Transverse colon (tissue), 4 donors: ENCODE measurements at regions not wholly inside any gene's neighbourhood (a gene's known extent, or its start where the extent isn't known, plus 50 kb on each side); places are given as distances from the start of the nearest gene placed in this dataset.

Experiments used
- DNase-seq: peaks from one replicate; pipeline ENCODE4 v3.0.0-alpha.2; 2019
- H3K27ac ChIP-seq, 4 donors: fragments of 200-600 bp; sonication (generic); 2 replicates each; pipeline ENCODE4 v1.5.1; 2016 to 2018; ENCODE audit warnings: inconsistent platforms in 4 of 4
- H3K27me3 ChIP-seq: fragments of 200-600 bp; sonication (generic); 2 replicates; pipeline ENCODE4 v1.5.1; 2017; ENCODE audit warnings: inconsistent platforms
- H3K36me3 ChIP-seq, 4 donors: fragments of 200-600 bp; sonication (generic); 2 replicates each; pipeline ENCODE4 v1.5.1; 2017 to 2019; ENCODE audit warnings: inconsistent platforms in 4 of 4
- H3K4me1 ChIP-seq, 4 donors: fragments of 200-600 bp; sonication (generic); 2 replicates each; pipeline ENCODE4 v1.5.1; 2017 to 2020; ENCODE audit warnings: inconsistent platforms in 4 of 4
- H3K4me3 ChIP-seq, 4 donors: fragments of 200-600 bp; sonication (generic); 1 replicate in 1 of 4; 2 replicates in 3 of 4; pipeline versions ENCODE4 v1.5.1 to v1.6.1; 2017 to 2019; ENCODE audit warnings: inconsistent platforms in 4 of 4
- H3K9me3 ChIP-seq, 2 donors: fragments of 200-600 bp; sonication (generic); 2 replicates each; pipeline ENCODE4 v1.5.1; 2017 to 2019; ENCODE audit warnings: inconsistent platforms in 2 of 2
- EP300 ChIP-seq: sonication (generic); formaldehyde crosslinking; IDR thresholded peaks from one replicate; pipeline ENCODE4 v1.6.1; 2017; ENCODE audit warnings: antibody characterized with exemption, low read depth
- POLR2A ChIP-seq: fragments of 450-650 bp; IDR thresholded peaks from one replicate; pipeline ENCODE4 v1.6.1; 2016; ENCODE audit warnings: antibody characterized with exemption, mild to moderate bottlenecking, moderate library complexity
- POLR2AphosphoS5 ChIP-seq, 3 donors: sonication (generic); formaldehyde crosslinking; IDR thresholded peaks; one replicate each; pipeline ENCODE4 v1.6.1; 2016; ENCODE audit warnings: antibody characterized with exemption in 3 of 3
- WGBS, 2 donors: methylation state at CpG; one replicate each; pipeline ENCODE4 v1.1.5; 2018; ENCODE audit warnings: low coverage in 1 of 2; 5-methylcytosine and 5-hydroxymethylcytosine counted together
- in situ Hi-C, 4 donors: fragments of 200-750 bp; cut with MboI; loops; one replicate each; pipeline versions ENCODE4 v1.15.0 to v1.15.1; 2017; ENCODE audit warnings: low sequenced_read_pairs in 3 of 4, low pct_ligation_motif_present in 1 of 4, low pct_unique_long_range_greater_than_20kb in 1 of 4
- intact Hi-C: fragments of 100-400 bp; cut with DNase I; formaldehyde crosslinking; loops from one replicate; pipeline ENCODE4 v1.15.1; 2023; ENCODE audit warnings: low total_unique reads
- TF ChIP-seq, protein P1 (sequence below), 5 experiments: fragments of 200-600 bp in 3 of 5; fragments of 450-650 bp in 2 of 5; sonication (generic) in 3 of 5; IDR thresholded peaks; 1 replicate in 2 of 5; 2 replicates in 3 of 5; pipeline ENCODE4 v1.5.1; 2016 to 2017; ENCODE audit warnings: antibody characterized with exemption in 5 of 5, inconsistent platforms in 3 of 5, mild to moderate bottlenecking in 2 of 5, moderate library complexity in 1 of 5

DNA sequence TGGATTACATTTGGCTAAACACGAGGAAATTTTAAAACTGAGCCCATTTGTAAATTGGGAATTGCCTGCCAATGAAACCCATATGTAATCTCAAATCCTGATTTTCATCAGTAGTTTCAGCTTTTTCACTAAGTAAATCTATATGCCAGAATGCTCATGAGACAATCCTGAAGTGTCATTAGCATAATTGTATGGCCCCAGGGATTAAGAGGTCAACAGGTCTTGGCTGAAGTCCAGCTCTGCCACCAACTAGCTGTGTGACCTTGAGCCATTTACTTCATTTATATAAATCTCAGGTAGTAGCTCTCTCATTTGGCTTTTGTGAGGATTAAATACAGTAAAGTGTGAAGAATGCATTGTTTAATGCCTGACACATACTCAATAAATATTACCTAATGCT, 320.5 kb upstream of the EMCN start:
- Histone ChIP-seq H3K27ac (no peak overlapping the region), H3K36me3 (no peaks in the 10 kb centered on the region), H3K9me3 (no peaks in the 10 kb centered on the region), H3K4me3 (no peak overlapping the region), H3K4me1 (no peaks in the 10 kb centered on the region), H3K27me3 (no peaks in the 10 kb centered on the region)
- DNase-seq: no peak
- 75 to 84% methylated on average over 1 of the region's 1 CpG for WGBS, 2 donors
- in situ Hi-C loops (no loop called here), intact Hi-C loops (no loop called here)
- no peak for TF ChIP-seq EP300
- TF ChIP-seq, protein P1, sequence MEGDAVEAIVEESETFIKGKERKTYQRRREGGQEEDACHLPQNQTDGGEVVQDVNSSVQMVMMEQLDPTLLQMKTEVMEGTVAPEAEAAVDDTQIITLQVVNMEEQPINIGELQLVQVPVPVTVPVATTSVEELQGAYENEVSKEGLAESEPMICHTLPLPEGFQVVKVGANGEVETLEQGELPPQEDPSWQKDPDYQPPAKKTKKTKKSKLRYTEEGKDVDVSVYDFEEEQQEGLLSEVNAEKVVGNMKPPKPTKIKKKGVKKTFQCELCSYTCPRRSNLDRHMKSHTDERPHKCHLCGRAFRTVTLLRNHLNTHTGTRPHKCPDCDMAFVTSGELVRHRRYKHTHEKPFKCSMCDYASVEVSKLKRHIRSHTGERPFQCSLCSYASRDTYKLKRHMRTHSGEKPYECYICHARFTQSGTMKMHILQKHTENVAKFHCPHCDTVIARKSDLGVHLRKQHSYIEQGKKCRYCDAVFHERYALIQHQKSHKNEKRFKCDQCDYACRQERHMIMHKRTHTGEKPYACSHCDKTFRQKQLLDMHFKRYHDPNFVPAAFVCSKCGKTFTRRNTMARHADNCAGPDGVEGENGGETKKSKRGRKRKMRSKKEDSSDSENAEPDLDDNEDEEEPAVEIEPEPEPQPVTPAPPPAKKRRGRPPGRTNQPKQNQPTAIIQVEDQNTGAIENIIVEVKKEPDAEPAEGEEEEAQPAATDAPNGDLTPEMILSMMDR (IDR thresholded peaks at IDR 0.05): no peak
- TF ChIP-seq POLR2AphosphoS5 (IDR thresholded peaks at IDR 0.05): no peak
- TF ChIP-seq POLR2A: no peak

DNA sequence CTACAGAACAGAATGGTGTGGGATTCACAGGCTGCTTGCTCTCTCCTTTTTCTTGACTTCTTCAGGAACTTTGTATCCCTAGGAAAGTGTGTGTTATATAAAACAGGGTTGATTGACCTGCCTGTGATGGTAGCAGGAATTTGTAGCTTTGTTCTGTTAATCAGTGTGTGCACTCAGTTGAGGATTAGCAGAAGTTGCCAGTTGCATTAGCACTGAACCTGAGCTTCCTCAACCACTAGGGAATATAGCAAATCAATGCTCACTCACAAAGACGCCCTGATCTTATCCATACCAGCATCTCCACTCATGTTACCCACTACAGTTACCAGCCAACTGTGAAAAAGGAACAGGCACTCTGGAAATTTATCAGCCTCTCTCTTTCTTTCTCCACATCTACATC, 319.1 kb upstream of the EMCN start:
- Histone ChIP-seq H3K27me3 (no peaks in the 10 kb centered on the region), H3K36me3 (no peaks in the 10 kb centered on the region), H3K27ac (no peak overlapping the region), H3K4me3 (no peak overlapping the region), H3K4me1 (no peaks in the 10 kb centered on the region), H3K9me3 (no peaks in the 10 kb centered on the region)
- in situ Hi-C loops (no loop called here), intact Hi-C loops (no loop called here)
- no peak for DNase-seq
- no peak for TF ChIP-seq POLR2A
- no peak for TF ChIP-seq EP300
- TF ChIP-seq, protein P1 (IDR thresholded peaks at IDR 0.05): no peak
- no peak for TF ChIP-seq POLR2AphosphoS5 (IDR thresholded peaks at IDR 0.05)
- WGBS, 2 donors: 82 to 100% methylated on average over 1 of the region's 1 CpG

DNA sequence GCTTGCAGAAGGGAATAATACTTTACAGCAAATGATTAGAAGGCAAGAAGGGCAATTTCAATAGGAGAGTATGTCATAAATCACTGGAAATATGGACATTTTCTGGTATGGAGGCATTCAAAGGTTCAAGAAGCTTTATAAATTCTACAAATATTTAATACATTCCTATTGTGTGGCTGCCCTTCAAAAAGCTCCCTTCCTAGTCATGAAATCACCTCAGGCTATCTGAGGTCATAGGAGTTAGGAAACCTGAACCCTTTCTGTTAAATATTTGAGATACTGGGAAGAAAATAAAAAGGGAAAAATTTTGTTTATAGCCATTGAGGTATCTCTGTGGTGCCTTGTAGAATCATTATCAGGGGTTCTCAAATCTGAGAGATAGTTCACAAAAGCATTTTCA, 316.8 kb upstream of the EMCN start:
- no peaks in the 10 kb centered on the region for H3K9me3 ChIP-seq
- DNase-seq: no peak
- H3K27me3 ChIP-seq: no peaks in the 10 kb centered on the region
- H3K4me3 ChIP-seq: no peak overlapping the region
- H3K36me3 ChIP-seq: no peaks in the 10 kb centered on the region
- TF ChIP-seq, protein P1 (IDR thresholded peaks at IDR 0.05): no peak
- no peak for TF ChIP-seq POLR2AphosphoS5 (IDR thresholded peaks at IDR 0.05)
- TF ChIP-seq POLR2A: no peak
- no peak for TF ChIP-seq EP300
- intact Hi-C loops (no loop called here), in situ Hi-C loops (no loop called here)
- no peak overlapping the region for H3K27ac ChIP-seq
- H3K4me1 ChIP-seq: no peaks in the 10 kb centered on the region

DNA sequence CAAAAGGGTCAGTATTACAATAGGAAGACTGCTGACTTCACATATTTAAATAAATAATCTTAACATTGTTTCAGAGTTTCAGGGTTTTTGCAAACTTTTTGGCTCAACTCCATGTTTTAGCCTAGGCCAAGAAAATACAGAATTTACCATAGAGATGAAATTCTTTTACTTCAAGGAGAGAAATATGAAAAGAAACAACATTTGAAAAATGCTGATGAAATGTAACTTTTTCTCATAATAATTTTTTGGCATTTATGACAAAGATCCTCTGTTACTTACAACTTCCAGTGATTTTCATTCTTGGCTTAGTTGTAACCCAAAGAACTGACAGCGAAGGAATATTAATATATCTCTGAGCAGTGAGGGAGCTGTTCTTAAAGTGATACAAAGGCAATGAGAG, 316.1 kb upstream of the EMCN start:
- no peaks in the 10 kb centered on the region for H3K27me3 ChIP-seq
- H3K9me3 ChIP-seq: no peaks in the 10 kb centered on the region
- no peak for TF ChIP-seq EP300
- no peak for TF ChIP-seq POLR2A
- TF ChIP-seq, protein P1 (IDR thresholded peaks at IDR 0.05): no peak
- no peak for TF ChIP-seq POLR2AphosphoS5 (IDR thresholded peaks at IDR 0.05)
- no peak overlapping the region for H3K4me3 ChIP-seq
- no peak overlapping the region for H3K27ac ChIP-seq
- no peaks in the 10 kb centered on the region for H3K36me3 ChIP-seq
- WGBS, 2 donors: 67 to 77% methylated on average over 1 of the region's 1 CpG
- DNase-seq: no peak
- in situ Hi-C loops (no loop called here), intact Hi-C loops (no loop called here)
- H3K4me1 ChIP-seq: no peaks in the 10 kb centered on the region
